GM19240 (cell line): ENCODE measurements at regions not wholly inside any gene's neighbourhood (a gene's known extent, or its start where the extent isn't known, plus 50 kb on each side); places are given as distances from the start of the nearest gene placed in this dataset.

ENCODE experiments used
- DNase-seq: peaks from one replicate; pipeline ENCODE4 v3.0.0; 2011; ENCODE audit warnings: low spot score; ENCODE audit not compliant: insufficient read length

DNA sequence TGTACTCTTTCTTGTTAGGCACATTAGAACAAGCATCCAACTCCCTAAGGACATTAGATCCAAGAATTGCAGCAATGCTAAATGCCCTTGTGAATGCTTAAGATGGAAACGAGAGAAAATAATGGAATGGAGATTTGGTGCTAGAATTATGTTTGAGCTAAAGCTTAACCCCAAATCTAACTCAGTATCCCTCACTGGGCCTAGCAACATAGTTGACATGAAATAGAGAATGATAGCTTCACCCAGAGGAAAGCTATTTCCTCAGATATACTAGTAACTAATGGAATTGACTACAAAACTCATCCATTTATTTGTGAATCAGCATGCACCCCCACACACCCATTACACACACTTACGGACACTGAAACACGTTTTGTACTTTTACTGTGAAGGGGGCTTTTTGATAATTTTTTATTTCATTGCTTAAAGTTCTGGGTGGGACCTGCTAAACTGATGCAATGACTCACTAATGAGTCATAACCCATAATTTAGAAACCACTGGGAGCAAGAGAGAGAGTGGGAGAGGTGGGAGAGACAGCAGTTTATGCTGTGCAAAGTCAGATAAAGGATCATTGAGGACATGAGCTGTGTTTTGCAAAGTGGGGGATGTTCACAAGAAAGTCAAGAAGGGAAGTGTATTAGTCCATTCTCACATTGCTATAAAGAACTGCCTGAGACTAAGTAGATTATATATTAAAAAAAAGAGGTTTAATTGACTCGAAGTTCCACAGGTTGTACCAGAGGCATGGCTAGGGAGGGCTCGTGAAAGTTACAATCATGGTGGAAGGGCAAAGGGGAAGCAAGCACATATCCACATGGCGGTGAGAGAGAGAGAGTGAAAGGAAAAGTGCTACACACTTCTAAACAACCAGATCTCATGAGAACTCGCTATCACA is 382.7 kb downstream of the SFMBT2 start:
- no peak for DNase-seq

DNA sequence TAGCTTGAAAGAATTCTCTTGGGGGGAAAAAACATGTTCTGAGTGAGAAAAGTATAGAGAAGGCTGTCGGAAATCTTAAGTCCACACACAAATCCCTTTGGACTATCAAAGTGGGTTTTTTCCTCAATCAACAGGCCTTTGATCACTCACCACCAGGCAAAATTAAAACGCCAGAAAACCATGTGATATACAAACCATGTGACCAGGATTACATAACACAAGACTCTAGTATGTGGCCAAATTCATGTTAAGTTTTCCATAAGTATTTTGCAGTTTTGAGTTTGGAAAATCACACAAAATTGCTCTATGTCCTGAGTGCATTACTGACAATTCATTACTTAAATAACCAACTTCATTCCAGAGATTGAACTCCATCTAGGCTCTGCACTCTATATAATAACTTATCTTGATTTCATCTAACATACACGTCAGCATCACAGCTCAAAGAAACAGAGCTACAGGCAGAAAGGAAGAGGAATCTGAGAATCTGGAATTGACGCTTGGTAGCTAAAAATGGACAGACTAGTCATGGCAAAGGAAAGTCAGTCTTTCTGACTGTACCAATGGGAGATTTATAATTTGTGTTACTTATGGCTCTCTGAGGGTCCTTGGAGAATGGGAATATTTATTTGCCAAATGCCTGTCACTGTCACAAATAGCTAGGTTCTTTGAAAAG is 383.5 kb downstream of the SFMBT2 start:
- DNase-seq, result no peak

DNA sequence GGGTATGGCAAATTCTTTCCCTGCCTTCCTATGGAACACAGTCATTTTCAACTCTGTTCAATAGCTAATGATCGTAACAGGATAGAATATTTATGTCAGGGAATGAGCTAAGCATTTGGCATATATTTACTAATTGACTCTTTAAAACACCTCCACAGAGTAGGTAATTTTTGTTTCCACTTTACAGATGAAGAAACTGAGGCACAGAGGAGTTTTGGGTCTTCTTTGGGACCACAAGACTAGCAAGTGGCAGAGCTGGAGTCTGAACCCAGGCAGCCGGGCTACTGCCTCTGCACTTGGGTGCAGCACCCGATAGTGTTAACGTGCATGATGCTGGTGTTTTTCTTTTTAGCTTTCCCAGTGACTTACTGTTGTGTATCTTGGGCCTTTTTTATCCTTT is 384.0 kb downstream of the SFMBT2 start:
- no peak for DNase-seq

DNA sequence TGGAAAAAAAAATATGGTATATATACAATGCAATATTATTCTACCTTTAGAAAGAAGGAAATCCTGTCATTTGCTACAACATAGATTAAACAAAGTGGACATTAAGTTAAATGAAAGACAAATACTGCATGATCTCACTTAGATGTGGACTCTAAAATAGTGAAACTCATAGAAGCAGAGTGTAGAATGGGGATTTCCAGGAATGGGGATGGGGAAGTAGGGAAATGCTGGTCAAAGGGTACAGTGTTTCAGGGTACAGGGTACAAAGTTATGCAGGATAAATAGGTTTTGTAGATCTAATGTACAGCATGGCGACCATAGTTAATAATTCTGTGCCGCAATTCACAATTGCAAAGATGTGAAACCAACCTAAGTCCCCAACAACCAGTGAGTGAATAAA is 385.5 kb downstream of the SFMBT2 start:
- no peak for DNase-seq

DNA sequence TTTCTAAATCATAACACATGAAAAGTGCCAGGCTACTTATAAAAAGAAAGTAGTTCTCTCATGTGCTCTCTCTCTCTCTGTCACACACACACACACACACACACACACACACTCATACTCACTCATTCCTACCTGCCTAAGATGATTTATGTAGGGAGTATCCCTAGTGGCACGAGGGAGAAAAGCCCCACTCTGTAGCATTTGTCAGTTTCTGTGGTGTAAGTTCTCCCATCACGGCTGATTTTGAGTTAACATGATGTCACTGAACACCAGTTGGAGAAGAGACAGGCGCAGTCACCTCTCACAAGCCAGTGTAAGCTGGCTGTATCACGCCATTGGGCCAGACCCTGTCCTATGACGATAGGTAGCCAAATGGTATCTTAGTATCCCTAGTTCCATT is 395.4 kb downstream of the SFMBT2 start:
- no peak for DNase-seq

DNA sequence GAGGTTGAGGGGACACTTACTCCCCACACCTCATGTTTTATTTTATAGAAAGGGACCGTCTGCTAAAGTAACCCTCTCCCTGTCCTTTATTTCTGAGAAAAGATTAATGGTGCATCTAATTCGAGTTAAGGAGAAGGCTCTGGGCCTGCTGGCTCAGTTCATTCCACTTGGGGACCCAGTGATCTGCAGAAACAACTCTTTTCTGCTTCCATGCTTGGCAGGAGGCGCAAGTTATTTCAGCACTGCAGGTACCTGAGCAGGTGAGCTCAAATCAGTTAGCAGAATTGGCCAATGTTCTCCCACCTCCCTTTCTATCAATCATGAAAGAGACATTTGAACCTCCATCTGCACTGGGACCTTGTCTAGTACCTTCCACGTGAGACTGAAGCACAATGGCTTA is 396.1 kb downstream of the SFMBT2 start:
- no peak for DNase-seq

DNA sequence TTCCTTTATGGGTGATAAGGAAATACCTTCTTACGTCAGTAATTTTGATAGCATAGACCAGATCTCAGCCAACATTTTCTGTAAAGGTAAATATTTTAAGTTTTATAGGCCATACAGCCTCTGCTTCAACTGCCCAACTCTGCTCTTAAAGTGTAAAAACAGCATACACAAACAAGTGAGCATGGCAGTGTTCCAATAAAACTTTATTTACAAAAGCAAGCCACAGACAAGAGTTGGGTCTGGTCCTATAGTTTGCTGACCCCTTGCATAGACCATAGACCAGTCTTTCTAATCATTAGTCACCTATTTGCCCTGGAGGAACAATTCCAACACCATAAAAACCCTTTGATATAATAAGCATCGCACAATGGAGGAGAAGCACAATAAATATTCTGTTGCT is 398.8 kb downstream of the SFMBT2 start:
- DNase-seq, result no peak

DNA sequence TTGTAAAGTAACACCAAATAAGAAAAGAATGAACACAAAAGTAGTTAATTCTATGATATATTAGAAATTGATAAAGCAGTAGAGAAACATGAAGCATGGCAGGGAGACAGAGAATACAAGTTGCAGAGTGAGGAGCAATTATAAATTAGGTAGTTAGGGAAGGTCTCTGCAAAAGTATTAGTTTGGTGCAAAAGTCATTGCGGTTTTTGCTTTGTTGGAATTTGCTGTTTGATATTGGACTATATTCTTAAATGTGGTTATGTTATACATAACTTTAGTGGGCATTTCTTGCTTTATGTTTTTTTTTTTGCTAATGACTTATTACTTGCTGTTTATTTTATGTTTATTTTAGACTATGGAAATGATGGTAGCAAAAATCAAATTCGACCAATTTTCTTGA is 402.2 kb downstream of the SFMBT2 start:
- DNase-seq, result no peak

DNA sequence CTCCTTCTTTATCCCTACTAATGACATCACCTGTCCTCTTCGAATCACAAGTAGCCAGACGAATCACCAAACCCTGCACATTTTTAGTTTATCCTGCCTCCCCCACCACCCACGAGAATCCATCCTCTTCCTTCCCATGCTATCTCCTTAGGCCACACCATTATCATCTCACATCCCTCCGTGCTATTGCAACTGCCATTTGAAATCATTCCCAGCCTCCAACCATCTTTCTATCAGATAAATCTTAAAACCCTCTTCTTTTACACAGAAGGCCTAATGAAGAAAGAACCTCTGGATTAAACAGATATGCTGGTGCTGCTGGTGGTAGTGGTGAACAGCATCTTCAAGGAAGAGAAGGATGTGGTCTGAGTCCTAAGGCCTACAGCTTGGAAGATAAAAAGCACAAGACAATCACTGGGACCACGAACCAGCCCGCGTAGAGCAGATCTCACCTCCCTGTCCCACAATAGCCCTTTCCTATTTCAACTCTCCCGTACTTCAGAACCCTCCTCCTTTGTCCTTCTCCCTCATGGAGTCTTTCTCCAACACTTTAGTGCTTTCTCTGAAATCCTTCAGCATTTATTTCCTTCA is 403.1 kb downstream of the SFMBT2 start:
- DNase-seq, result no peak

DNA sequence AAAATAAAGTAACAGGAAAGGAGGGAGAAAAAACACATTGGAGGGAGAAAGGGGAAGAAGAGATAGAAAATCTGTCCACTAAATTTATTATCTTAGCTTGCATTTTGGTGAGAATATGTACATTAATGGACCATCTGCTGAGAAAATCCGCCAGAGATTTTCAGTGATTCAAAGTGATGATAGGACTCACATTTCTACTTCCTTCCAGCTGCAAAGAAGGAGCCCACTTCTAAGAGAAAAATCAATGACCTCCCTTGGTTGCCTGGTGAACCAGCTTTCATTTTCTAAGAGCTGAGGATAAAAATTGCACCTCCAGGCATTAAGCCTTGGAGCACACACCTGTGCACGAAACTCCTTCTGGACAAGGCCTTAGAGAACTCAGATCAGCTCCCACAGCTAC is 404.3 kb downstream of the SFMBT2 start:
- no peak for DNase-seq

DNA sequence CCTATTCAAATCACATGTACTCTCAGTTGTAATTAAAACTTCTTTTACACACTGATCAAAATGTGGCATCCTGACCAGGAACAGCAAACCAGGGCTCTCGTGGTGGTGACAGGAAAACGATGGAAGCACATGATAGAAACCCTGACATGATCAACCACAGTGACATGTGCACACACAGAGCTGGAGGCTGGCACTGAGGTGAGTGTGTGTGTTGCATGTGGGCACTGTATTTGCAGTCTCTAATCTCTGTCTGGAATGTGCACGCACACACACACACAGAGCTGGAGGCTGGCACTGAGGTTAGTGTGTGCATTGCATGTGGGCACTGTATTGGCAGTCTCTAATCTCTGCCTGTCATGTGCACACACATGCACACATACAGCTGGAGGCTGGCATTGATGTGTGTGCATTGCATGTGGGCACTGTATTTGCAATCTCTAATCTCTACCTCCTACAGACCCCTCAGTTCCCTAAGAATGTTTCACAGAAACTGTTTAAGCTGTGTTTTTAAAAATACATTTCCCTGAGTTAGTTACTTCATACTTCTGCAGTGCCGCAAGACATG is 406.9 kb downstream of the SFMBT2 start:
- DNase-seq, result no peak

DNA sequence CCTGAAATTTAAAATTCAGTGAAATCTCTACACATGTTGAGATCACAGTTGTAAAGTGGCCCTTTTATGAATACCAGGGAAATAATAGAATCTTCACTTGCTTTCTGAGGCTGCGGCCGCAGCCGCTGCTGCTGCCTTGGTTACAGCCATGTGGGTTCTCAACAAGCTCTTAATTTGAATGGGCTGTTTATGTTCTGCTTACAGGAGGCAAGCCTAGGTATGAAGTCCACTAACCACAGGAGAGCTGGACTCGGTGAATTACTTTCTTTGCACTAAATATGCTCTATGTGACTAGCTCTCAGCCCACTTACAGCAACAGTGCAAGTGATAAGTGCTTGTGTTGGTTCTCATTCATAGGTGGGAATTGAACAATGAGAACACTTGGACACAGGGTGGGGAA is 410.8 kb downstream of the SFMBT2 start:
- DNase-seq, result no peak

DNA sequence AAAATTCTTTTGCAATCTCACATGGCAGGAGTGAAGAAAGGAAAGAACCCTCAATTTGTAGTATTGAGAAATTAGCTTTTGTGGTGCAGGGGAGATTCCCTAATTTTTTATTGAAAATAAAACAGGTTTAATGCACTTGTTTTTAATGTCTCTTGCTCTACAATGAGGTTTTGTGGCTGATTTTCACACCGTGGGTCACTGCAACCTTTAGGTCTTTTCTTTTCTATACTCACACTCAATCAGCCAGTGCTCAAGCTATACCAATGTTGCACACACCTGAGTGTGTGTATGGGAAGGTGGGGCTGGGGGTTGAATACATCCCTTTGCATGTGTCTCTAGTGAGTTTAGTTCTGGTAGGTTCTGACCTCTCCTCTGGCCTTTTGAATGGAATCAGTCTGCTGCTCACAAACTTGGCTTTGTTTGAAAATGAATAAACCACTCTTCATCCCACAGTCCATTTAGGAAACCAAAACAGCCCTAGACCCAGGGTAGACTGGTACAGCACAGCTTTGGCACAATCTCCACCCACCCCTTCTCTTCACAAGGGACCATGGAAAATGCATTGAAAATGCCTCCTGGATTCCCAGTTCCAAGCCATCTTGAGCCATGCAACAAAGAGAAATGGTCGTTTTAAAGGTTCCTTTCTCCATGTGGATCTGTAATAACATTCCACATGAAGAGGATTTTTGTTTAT is 411.5 kb downstream of the SFMBT2 start:
- DNase-seq, result no peak

DNA sequence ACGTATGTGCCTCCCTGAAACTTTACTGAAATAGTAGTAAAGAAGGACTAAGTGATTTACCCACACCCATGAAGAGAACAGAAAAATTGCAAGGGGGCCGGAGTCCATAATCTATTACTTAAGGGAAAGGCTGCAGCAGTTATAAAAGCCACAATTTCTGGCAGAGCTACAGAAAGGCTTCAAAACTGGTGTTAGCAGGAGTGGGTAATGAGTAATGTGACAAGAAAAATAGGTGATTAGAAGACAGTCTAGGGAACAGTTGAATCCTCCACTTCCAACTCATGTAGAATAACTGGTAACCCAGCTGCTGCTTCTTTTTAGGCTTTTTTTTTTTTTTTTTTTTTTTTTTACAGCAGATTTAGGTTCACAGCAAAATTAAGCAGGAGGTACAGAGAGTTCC is 413.3 kb downstream of the SFMBT2 start:
- DNase-seq, result no peak

DNA sequence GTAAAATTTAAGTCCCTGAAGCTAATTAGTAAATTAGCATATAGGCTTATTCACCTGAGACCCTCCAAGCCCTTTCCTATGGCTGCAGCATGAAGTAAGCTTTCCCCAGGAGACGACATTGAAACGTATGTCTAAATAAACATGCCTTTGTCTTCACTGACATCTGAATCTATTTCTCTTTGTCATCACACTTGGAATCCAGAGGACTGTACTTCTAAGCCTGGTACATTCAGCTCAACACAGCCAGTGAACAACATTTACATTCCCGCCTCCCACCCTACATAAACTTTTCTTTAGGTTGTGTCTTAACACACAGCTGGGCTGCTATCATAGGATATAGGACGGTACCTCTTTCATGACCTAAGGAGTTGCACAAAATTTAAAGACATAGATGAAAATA is 414.4 kb downstream of the SFMBT2 start:
- DNase-seq, result no peak

DNA sequence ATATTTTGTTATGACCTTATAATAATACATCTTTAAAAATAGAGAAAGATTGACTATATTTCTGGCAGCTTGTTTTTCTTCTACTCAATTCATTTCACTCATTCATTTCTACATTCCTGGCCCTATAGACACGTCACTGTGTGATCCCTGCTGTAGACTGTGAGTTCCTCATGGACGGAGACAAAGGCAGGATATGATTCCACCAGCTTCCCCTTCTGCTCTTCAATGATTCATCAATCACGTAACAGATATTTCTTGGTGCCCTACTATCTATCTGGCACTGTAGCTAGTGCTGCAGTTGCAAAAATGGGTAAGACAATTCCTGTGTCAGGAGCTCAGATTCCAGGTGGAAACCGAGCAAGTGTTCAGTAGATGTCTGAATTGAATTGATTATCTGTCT is 415.0 kb downstream of the SFMBT2 start:
- no peak for DNase-seq

DNA sequence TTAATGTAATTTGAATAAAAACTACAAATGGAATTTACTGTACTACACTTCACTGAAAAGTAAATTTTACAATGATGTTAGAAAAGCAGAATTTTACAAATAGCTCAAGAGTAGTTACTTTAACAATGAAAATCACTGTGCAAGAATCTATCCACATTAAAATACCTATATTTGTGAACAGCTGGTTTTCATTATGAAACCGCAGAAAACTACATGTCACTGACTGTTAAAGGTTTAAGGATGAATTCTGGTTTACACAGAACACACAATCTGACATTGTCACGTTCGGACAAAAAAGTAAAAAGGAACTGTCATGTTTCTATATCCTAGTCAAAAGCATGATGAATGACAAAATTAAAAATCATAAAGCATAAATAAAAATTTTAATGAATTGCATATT is 415.3 kb upstream of the PRKCQ start:
- DNase-seq, result no peak

DNA sequence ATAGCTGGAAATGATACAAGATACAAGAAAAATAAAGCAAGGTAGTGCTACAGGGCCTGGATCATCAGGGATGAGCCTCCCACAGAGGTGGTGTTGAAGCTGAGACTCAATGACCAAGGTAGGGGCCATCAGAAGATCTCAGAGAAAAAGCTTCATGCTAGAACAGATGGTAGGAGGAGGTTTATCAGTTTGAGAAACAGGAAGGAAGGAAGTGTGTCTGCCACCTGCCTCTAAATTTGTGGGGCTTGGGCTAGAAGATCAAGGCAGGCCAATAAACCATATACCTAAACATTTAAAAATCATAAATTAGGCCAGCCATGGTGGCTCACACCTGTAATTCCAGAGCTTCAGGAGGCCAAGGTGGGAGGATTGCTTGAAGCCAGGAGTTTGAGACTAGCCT is 410.8 kb upstream of the PRKCQ start:
- no peak for DNase-seq

DNA sequence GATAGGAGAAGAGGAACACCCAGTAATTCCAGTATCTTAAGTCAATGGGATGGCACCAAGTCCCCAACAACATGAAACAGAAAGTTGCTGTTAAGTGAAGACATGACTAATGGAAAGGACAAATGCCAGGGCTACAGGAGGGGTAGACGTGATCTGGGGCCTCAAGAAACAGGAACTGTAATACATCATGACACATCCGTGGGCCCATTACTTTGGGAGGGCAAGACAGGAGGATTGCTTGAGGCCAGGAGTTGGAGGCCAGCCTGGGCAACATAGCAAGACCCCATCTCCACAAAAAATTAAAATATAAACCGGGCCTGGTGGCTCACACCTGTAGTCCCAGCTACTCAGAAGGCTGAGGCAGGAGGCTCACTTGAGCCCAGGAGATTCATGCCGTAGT is 408.6 kb upstream of the PRKCQ start:
- no peak for DNase-seq

DNA sequence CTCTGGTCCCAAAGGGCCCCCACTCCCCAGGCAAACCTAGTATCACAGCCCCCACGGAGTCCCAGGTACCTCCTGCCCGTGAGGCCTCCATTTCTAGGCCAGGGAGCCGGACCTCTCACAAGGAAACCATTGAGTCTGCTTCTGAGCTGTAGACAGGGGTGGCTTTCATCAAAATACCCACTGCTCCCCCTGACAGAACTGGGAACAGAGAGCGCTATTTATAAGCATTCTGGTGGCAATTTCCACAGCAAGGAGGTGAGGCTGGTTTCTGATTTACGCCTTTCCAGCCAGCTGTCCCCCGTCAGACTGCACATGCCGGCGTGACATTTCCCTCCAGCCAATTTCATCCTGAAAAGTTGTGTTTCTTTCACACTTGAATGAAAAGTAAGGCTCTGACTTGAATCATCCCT is 407.5 kb upstream of the PRKCQ start:
- no peak for DNase-seq

DNA sequence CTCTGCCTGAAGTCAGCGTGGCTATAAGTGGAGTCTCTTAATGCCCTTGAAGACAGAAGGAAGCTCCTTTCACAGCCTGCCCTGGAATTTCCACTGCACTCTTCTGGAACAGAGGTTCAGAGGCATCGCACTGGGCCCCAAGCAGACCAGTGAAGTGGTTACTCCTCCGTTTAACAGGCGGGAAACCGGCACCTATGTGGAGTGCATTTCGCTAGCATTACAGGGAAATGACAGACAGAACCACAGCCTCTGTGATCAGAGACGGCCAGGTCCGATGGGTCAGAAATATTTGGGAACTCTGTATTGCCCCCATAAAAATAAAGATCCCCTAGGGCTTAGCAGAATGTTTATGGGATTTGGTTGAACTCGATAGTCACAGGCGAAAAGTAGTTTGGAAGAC is 406.9 kb upstream of the PRKCQ start:
- no peak for DNase-seq

DNA sequence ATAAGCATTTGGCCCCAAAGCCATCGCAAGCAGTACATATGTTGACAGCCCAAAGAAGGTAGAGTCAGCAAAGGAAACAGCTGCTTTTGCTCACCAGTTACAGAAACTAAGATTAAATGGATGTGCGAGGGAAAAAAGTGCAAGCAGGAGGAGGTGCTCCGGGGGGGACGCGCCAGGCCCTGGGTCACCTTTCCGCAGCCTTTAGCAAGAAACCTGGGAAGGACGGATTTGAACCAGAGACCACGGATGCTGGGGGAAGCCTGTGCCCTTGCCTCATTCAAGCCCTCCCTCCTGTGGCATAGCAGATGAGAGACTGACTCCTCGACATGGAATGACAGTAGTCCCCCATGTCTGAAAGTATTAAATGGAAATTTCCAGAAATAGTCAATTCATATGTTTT is 405.6 kb upstream of the PRKCQ start:
- no peak for DNase-seq
